Esophagus muscularis mucosa (tissue), 3 donors: ENCODE measurements at regions not wholly inside any gene's neighbourhood (a gene's known extent, or its start where the extent isn't known, plus 50 kb on each side); places are given as distances from the start of the nearest gene placed in this dataset.

ENCODE experiments used
- EP300 ChIP-seq: sonication (generic); formaldehyde crosslinking; IDR thresholded peaks from one replicate; pipeline ENCODE4 v1.6.1; 2017; ENCODE audit warnings: antibody characterized with exemption
- TF ChIP-seq, protein P1 (sequence below), 3 experiments: fragments of 200-600 bp in 2 of 3; fragments of 450-650 bp in 1 of 3; sonication (generic) in 2 of 3; IDR thresholded peaks; one replicate each; pipeline ENCODE4 v1.5.1; 2017 to 2019; ENCODE audit warnings: antibody characterized with exemption in 3 of 3, mild to moderate bottlenecking in 2 of 3, moderate library complexity in 1 of 3

DNA sequence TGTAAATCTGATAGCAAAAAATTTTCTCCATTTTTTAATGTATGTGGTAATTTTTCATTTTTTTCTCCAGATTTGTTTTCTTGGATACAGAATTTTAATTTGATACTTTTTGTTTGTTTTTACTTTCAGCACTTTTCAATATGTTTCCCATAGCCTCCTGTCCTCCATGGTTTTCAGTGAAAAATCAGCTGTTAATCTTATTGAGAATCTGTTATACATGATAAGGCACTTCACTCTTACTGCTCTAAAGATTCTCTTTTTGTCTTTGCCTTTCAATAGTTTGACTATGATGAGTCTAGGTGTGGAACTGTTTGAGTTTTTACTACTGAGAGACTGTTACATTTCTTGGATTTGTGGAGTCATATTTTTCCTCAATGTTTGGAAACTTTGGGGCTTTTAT is 455.7 kb upstream of the NUDT12 start:
- TF ChIP-seq, protein P1, sequence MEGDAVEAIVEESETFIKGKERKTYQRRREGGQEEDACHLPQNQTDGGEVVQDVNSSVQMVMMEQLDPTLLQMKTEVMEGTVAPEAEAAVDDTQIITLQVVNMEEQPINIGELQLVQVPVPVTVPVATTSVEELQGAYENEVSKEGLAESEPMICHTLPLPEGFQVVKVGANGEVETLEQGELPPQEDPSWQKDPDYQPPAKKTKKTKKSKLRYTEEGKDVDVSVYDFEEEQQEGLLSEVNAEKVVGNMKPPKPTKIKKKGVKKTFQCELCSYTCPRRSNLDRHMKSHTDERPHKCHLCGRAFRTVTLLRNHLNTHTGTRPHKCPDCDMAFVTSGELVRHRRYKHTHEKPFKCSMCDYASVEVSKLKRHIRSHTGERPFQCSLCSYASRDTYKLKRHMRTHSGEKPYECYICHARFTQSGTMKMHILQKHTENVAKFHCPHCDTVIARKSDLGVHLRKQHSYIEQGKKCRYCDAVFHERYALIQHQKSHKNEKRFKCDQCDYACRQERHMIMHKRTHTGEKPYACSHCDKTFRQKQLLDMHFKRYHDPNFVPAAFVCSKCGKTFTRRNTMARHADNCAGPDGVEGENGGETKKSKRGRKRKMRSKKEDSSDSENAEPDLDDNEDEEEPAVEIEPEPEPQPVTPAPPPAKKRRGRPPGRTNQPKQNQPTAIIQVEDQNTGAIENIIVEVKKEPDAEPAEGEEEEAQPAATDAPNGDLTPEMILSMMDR (IDR thresholded peaks at IDR 0.05) = no peak
- TF ChIP-seq EP300 = no peak
